ENCODE measurements at regions not wholly inside any gene's neighbourhood (a gene's known extent, or its start where the extent isn't known, plus 50 kb on each side); places are given as distances from the start of the nearest gene placed in this dataset.

GRCh38 chr14:95635051-95635450 is 51.2 kb upstream of the TCL1B start:
- no peaks in the 10 kb centered on the region for H3K4me1 ChIP-seq
- H3K27me3 ChIP-seq (replicated peaks in 1 of 7): peaks cover 0 to 8% (median 0%) of the 10 kb centered on the region in 7 donors
- intact Hi-C loops (cut with DNase I; ENCODE audit: low total_unique reads): no loop called here
- DNase-seq: no peak
- no peak overlapping the region for H3K4me3 ChIP-seq
- no peaks in the 10 kb centered on the region for H3K36me3 ChIP-seq
- TF ChIP-seq POLR2A (IDR thresholded peaks at IDR 0.05): no peak
- no peak for TF ChIP-seq CTCF (IDR thresholded peaks at IDR 0.05 in 8 of 11, conservative IDR thresholded peaks at IDR 0.05 in 3 of 11)
- no peak for TF ChIP-seq POLR2AphosphoS5 (IDR thresholded peaks at IDR 0.05)
- H3K27ac ChIP-seq: no peak overlapping the region
- H3K9me3 ChIP-seq: peaks cover 0 to 23% (median 6%) of the 10 kb centered on the region in 8 donors
